WI38 (cell line): ENCODE measurements at regions not wholly inside any gene's neighbourhood (a gene's known extent, or its start where the extent isn't known, plus 50 kb on each side); places are given as distances from the start of the nearest gene placed in this dataset.

Experiments used
- H3K4me3 ChIP-seq: 2 replicates; pipeline ENCODE4 v1.5.1; 2011; ENCODE audit warnings: low read depth, mild to moderate bottlenecking, control low read depth, low read length
- TF ChIP-seq, protein P1 (sequence below): IDR thresholded peaks from 2 replicates; pipeline ENCODE4 v1.5.1; 2012; ENCODE audit warnings: low read depth, mild to moderate bottlenecking, control low read depth, low read length

DNA sequence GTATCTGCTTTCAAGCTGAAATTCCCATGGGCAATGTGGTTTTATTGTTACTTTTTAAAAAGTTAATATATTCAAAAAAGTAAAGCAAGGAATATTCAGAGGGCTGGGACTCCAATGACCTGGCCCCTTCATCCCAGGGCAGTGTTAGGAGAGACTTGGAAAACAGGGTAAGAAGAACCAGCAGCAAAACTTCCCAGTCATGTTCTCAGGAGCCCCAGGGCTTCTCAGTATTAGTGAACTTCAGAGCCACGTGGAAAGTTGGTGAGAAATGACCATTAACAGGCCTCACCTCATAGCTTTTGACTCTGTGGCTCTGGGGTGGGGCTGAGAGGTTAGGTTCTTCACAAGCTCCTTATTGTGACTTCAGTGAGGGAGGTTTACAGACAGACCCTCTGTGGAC lies 230.4 kb upstream of the KCNG1 start:
- no peak overlapping the region for H3K4me3 ChIP-seq
- TF ChIP-seq, protein P1, sequence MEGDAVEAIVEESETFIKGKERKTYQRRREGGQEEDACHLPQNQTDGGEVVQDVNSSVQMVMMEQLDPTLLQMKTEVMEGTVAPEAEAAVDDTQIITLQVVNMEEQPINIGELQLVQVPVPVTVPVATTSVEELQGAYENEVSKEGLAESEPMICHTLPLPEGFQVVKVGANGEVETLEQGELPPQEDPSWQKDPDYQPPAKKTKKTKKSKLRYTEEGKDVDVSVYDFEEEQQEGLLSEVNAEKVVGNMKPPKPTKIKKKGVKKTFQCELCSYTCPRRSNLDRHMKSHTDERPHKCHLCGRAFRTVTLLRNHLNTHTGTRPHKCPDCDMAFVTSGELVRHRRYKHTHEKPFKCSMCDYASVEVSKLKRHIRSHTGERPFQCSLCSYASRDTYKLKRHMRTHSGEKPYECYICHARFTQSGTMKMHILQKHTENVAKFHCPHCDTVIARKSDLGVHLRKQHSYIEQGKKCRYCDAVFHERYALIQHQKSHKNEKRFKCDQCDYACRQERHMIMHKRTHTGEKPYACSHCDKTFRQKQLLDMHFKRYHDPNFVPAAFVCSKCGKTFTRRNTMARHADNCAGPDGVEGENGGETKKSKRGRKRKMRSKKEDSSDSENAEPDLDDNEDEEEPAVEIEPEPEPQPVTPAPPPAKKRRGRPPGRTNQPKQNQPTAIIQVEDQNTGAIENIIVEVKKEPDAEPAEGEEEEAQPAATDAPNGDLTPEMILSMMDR: no peak

DNA sequence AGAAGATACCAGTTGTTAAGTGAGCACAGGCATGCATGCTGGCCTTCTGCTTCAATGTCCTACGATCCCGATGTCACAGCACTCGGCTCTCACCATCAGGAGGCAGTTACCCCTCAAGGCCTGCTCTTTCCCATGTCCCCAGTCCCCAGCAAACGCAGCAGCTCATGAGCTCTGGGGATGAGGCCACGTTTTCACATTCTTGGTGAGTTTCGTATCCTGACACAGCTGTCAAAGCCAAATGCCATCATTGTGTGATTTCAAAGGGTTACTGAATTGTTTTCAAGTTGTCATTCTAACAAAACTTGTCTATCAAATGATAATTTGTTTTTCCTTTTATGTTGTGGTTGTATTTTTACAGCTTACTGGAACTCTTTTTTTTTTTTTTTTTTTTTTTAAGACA lies 226.9 kb upstream of the KCNG1 start:
- TF ChIP-seq, protein P1: no peak

DNA sequence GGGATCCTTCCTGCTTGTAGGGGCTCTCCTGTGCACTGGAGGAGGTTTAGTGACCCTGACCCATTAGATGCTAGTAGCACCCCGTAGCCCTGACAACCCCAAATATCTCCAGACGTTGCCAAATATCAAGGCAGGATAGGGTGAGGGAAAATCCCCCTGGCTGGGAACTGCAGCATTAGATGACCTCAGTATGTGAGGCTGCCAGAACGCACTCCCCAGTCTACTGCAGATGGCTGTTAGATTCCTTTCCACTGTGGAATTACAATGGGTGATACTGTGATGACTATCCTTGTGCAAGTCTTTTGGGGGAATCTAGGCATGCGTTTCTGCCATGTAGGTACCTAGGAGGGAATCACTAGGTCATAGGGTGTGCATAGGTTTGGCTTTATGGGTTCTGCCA lies 226.3 kb upstream of the KCNG1 start:
- no peak overlapping the region for H3K4me3 ChIP-seq
- TF ChIP-seq, protein P1: no peak

More for the DNA sequence above, 226.9 kb upstream of the KCNG1 start:
- H3K4me3 ChIP-seq: no peak overlapping the region

DNA sequence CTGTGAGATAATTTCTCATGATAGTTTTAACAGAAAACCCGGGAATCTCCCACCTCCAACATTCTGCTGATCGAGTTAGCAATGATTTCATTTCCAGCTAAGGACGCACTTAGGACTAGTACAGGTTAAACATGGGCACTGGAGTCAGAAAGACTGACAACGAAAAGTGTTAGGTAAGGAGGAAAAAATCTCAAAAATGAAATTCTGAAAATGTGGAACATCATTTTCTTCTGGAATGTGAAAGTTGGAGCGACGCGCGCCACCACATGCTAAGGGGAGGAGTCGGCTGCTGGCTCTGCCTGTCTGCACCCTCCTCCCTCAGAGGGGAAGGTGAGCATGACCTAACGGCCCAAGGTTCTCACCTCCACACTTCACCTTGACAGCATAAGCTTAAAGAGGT lies 221.6 kb upstream of the KCNG1 start:
- H3K4me3 ChIP-seq: no peak overlapping the region
- TF ChIP-seq, protein P1: no peak

DNA sequence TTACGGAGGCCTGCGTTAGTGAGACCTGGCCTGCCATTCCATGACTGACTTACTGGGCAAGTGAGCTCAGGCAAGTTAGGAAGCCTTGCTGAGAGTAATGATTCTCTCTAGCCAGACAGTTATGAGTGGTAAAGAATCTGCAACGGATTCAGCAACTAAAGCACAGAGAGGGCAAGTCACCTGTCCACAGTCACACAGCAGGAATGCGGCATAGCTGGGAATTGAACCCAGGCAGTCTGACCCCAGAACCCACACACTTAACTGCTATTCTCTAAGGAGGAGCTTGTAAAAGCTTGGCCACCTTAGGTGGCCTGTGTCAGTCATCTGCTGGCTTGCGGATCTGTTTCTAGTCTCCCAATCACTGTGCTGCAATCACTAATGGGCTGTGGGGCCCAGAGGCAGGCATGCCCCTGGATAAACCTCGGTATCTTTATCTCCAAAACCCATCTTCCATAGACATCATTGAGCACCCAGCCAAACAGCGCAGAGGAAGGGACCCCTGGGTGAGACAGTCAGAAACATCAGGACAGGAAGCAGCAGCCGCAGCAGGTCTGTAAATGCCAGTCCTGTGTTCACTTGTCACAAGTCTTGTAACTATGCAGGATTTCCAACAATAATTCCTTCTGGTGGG lies 215.9 kb upstream of the KCNG1 start:
- H3K4me3 ChIP-seq: no peak overlapping the region
- TF ChIP-seq, protein P1: no peak

DNA sequence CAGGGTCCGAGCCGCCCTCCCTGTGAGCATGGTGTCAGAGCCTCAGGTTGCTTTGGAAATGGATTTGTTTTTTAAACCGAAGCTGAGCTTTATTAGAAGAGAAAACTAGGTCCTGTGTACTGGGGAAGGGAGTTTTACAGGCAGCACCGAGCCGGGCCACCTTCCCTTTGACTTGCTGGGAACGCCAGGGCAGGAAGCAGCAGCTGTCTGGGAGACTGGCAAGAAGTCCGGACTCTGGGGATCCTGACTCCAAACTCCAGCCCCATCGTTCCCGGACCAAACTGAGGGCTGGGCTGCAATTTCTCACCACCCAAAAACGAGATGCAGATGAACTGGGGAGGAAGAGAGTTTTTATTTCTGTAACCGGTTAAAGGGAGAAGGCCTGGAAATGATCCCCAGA lies 214.9 kb upstream of the KCNG1 start:
- TF ChIP-seq, protein P1: no peak
- H3K4me3 ChIP-seq: no peak overlapping the region

DNA sequence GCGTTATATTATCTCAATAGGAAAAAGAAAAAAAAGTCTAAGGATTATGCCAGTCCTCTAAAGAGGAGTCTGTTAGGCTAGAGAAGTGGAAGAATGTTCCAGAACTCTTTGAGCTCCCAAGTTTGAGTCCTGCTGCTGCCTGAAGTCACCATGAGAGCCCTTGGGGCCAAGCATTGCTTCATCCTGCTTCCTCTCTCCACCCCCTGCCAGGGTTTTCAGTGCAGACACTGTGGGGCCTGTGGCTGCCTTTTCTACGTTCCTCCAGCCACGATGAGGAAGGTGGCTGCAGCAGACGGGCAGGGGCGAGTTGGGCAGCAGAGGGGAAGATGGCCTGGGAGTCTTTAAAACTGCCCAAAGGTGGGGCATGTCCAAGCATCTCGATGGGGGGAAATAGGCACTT lies 214.4 kb upstream of the KCNG1 start:
- H3K4me3 ChIP-seq: no peak overlapping the region
- TF ChIP-seq, protein P1: no peak
